ENCODE measurements at regions not wholly inside any gene's neighbourhood (a gene's known extent, or its start where the extent isn't known, plus 50 kb on each side); places are given as distances from the start of the nearest gene placed in this dataset.

- no peak overlapping the region for H3K4me3 ChIP-seq (ENCODE audit: low read length)
- TF ChIP-seq CTCF (IDR thresholded peaks at IDR 0.05; ENCODE audit: insufficient read depth, low read depth, low read length, missing control alignments) = no peak
- DNase-seq (ENCODE audit: low read depth) = peak; percentile 46
Observed at GRCh38 chr6:149248693-149249369, 68.7 kb upstream of the TAB2 start.

GRCh38 chr6:149249370-149250357, 67.8 kb upstream of the TAB2 start:
- no peak for TF ChIP-seq CTCF (IDR thresholded peaks at IDR 0.05; ENCODE audit: insufficient read depth, low read depth, low read length, missing control alignments)
- H3K4me3 ChIP-seq (ENCODE audit: low read length) = no peak overlapping the region
- DNase-seq (ENCODE audit: low read depth) = no peak

GRCh38 chr6:149250951-149251350, 66.6 kb upstream of the TAB2 start:
- TF ChIP-seq CTCF (IDR thresholded peaks at IDR 0.05; ENCODE audit: insufficient read depth, low read depth, low read length, missing control alignments) = no peak
- DNase-seq (ENCODE audit: low read depth) = peak; percentile 14
- no peak overlapping the region for H3K4me3 ChIP-seq (ENCODE audit: low read length)

DNA sequence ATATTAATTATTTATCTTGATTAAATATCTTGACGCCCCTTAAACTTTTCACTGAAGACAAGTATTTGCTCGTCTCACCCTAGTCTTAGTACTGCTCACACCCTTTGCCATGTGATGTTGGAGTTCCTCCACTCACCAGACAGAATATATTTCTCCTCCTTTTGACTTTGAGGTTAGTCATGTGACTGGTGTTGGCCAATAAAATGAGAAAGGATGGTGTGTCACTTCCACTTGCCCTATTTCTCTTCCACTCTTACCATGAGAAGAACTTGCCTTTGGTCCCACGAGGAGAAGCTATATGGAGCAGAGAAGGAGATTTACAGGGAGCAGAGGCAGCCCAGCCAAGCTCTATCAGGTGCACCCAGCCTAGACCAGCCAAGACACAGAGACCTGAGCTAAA, 64.9 kb upstream of the TAB2 start:
- H3K4me3 ChIP-seq (ENCODE audit: low read length) = no peak overlapping the region
- no peak for DNase-seq (ENCODE audit: low read depth)
- TF ChIP-seq CTCF (IDR thresholded peaks at IDR 0.05; ENCODE audit: insufficient read depth, low read depth, low read length, missing control alignments) = no peak

DNA sequence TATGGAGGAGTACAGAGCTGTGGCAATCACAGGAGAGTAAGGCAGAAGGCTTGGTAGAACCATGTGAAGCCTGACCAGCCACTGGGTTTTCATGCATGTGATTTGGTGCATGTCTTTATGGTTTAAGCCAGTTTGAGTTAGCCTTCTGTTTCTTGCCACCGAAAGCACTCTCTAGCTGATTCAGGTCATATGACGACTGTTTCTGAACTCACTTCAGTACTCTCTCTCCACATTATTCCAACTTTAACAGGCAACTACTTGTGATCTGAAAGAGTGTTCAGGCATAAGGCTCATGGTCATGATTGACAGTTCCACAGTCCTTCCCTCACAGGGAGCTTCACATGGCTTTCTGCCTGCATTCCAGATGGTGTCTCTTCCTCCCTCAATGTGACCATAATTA, 63.3 kb upstream of the TAB2 start:
- no peak overlapping the region for H3K4me3 ChIP-seq (ENCODE audit: low read length)
- TF ChIP-seq CTCF (IDR thresholded peaks at IDR 0.05; ENCODE audit: insufficient read depth, low read depth, low read length, missing control alignments) = no peak
- DNase-seq (ENCODE audit: low read depth) = no peak

DNA sequence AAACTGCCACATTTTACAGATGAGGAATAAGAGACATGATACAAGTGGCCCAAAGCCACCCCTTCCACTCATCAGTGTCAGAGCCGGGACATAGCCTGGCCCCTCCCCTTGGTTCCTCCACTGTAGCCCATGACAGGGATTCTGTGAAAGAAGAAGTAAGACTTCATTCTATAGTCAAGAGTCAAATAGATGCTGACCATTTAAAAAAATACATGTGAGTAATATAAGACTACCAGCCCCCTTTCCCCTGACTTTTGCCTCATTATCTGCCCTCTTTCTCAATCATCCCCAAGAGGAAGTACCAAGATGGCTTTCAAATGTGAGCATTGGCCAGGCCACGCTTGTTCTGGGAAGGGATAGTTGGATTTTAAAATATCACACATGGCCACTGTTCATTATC, 57.8 kb upstream of the TAB2 start:
- no peak for DNase-seq (ENCODE audit: low read depth)
- no peak overlapping the region for H3K4me3 ChIP-seq (ENCODE audit: low read length)
- TF ChIP-seq CTCF (IDR thresholded peaks at IDR 0.05; ENCODE audit: insufficient read depth, low read depth, low read length, missing control alignments) = no peak
